Adrenal gland (tissue), 9 donors: ENCODE measurements at regions not wholly inside any gene's neighbourhood (a gene's known extent, or its start where the extent isn't known, plus 50 kb on each side); places are given as distances from the start of the nearest gene placed in this dataset.

Source experiments
- DNase-seq, 7 donors: peaks; one replicate each; pipeline ENCODE4 v3.0.0-alpha.2; 2019 to 2020
- H3K27ac ChIP-seq, 5 donors: fragments of 200-600 bp; sonication (generic) in 4 of 5; 1 replicate in 3 of 5; 2 replicates in 2 of 5; pipeline versions ENCODE4 v1.5.1 to v1.8.0; 2016 to 2020; ENCODE audit warnings: mild to moderate bottlenecking in 1 of 5
- H3K27me3 ChIP-seq: fragments of 200-600 bp; 2 replicates; pipeline ENCODE4 v1.8.0; 2021
- H3K36me3 ChIP-seq, 2 donors: fragments of 200-600 bp; replicated peaks in 1 of 2; 1 replicate in 1 of 2; 2 replicates in 1 of 2; pipeline versions ENCODE4 v1.5.1 to v1.8.0; 2018 to 2022
- H3K4me1 ChIP-seq, 2 donors: fragments of 200-600 bp; replicated peaks in 1 of 2; 1 replicate in 1 of 2; 2 replicates in 1 of 2; pipeline versions ENCODE4 v1.5.1 to v1.8.0; 2018 to 2021
- H3K4me3 ChIP-seq, 4 donors: fragments of 200-600 bp; sonication (generic) in 3 of 4; one replicate each; pipeline ENCODE4 v1.5.1; 2016 to 2018
- H3K9me3 ChIP-seq, 3 donors: fragments of 200-600 bp; sonication (generic) in 1 of 3; replicated peaks in 1 of 3; 1 replicate in 2 of 3; 2 replicates in 1 of 3; pipeline versions ENCODE4 v1.5.1 to v1.8.0; 2016 to 2021
- POLR2A ChIP-seq, 2 donors: fragments of 450-650 bp; IDR thresholded peaks; one replicate each; pipeline ENCODE4 v1.6.1; 2017; ENCODE audit warnings: antibody characterized with exemption in 2 of 2, mild to moderate bottlenecking in 2 of 2, moderate library complexity in 1 of 2
- WGBS, 4 donors: extraction: QIAGEN DNeasy Blood & Tissue Kit in 2 of 4; methylation state at CpG; one replicate each; pipeline versions ENCODE4 v1.1.5 to v1.1.7; 2013 to 2017; 5-methylcytosine and 5-hydroxymethylcytosine counted together
- intact Hi-C, 2 donors: fragments of 100-400 bp; cut with DNase I; formaldehyde crosslinking; loops; one replicate each; pipeline versions ENCODE4 v1.14.1 to v1.15.0; 2022 to 2023
- TF ChIP-seq, protein P1 (sequence below), 6 experiments: fragments of 450-650 bp in 4 of 6; fragments of 200-600 bp in 2 of 6; sonication (generic) in 1 of 6; IDR thresholded peaks; 1 replicate in 5 of 6; 2 replicates in 1 of 6; pipeline versions ENCODE4 v1.5.1 to v1.8.0; 2016 to 2021; ENCODE audit warnings: antibody characterized with exemption in 6 of 6, mild to moderate bottlenecking in 2 of 6, moderate library complexity in 1 of 6
- donor health status: healthy with polysubstance abuse.
- donor health status: Bipolar disorder and iron deficiency.
- donor health status: DM: yes; HTN: yes; CAD: no.
- donor health status: DM: no; HTN: no; CAD: no.
- donor health status: DM: no; HTN: no; CAD: no.

DNA sequence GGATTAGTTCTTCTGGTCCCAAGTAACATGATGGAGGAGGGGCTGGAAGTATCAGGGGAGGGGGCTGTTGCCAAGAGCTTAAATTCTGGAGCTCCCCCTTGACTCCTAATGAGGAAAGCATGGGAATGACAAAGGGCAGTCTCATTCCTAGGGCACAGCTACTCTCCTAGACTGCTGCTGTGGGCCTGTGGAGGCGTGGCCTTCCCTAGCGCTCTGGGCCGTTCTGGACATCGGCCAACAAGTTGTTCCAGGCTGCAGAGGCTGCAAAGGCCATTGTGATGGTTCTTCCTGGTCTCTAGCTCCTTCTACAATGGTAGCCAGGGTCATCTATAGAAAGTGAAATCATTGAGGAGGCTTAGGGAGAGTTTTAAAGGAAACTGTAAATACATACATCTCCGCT, 916.6 kb downstream of the DIAPH3 start:
- WGBS, 4 donors, result 60 to 74% (median 67%) methylated on average over 4 to 5 of the region's 5 CpGs
- Histone ChIP-seq H3K4me3 (no peak overlapping the region), H3K27ac (no peak overlapping the region), H3K36me3 (no peaks in the 10 kb centered on the region), H3K9me3 (no peaks in the 10 kb centered on the region), H3K27me3 (no peaks in the 10 kb centered on the region), H3K4me1 (no peaks in the 10 kb centered on the region)
- no peak for TF ChIP-seq POLR2A (IDR thresholded peaks at IDR 0.05)
- TF ChIP-seq, protein P1, sequence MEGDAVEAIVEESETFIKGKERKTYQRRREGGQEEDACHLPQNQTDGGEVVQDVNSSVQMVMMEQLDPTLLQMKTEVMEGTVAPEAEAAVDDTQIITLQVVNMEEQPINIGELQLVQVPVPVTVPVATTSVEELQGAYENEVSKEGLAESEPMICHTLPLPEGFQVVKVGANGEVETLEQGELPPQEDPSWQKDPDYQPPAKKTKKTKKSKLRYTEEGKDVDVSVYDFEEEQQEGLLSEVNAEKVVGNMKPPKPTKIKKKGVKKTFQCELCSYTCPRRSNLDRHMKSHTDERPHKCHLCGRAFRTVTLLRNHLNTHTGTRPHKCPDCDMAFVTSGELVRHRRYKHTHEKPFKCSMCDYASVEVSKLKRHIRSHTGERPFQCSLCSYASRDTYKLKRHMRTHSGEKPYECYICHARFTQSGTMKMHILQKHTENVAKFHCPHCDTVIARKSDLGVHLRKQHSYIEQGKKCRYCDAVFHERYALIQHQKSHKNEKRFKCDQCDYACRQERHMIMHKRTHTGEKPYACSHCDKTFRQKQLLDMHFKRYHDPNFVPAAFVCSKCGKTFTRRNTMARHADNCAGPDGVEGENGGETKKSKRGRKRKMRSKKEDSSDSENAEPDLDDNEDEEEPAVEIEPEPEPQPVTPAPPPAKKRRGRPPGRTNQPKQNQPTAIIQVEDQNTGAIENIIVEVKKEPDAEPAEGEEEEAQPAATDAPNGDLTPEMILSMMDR (IDR thresholded peaks at IDR 0.05), result no peak
- intact Hi-C loops, result no loop called here
- peak in 4 of 7 donors; percentile 7 to 22 (median 14) for DNase-seq

DNA sequence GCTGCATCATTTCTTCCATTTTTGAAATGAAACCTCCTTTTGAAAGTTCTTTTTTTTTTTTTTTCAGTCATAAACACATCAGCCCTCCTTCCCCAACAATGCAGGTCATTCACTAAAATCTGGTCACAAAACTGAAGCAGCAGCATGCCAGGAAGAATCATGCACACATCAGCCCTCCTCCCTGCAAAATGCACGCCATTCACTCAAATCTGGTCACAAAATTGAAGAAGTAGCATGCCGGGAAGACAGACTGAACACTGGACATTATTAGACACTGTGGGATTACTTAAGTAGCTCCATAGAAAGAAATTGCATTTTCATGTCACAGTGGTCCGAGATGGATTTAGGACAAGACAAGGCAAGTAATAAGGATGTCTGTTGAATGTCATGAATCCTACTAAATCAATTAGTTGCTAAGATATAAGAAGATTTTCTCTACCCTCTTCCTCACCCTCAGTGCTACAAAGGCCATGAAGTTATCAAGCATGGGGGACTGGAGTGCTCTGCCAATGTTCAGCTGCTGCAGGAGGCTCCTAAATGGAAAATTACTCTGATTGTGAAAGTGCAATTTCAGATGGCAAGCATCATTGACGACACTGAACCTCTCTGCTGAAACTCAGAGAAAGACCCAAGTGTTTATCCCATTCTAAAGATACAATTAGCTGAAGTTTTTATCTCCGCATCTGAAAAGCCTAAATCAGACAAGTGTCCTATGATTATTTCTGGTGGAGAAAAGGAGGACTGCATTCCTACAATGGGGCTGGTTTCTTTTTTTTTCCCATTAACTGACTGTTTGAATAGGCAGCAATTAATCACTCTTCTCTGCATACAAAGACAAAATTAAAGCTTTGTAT, 913.2 kb downstream of the DIAPH3 start:
- intact Hi-C loops, result no loop called here
- Histone ChIP-seq H3K36me3 (no peaks in the 10 kb centered on the region), H3K27ac (no peak overlapping the region), H3K4me1 (no peaks in the 10 kb centered on the region), H3K9me3 (no peaks in the 10 kb centered on the region), H3K27me3 (no peaks in the 10 kb centered on the region), H3K4me3 (no peak overlapping the region)
- no peak for TF ChIP-seq POLR2A (IDR thresholded peaks at IDR 0.05)
- TF ChIP-seq, protein P1 (IDR thresholded peaks at IDR 0.05), result no peak
- DNase-seq, result no peak
- WGBS, 4 donors, result 65 to 73% (median 69%) methylated on average over 5 of the region's 5 CpGs

DNA sequence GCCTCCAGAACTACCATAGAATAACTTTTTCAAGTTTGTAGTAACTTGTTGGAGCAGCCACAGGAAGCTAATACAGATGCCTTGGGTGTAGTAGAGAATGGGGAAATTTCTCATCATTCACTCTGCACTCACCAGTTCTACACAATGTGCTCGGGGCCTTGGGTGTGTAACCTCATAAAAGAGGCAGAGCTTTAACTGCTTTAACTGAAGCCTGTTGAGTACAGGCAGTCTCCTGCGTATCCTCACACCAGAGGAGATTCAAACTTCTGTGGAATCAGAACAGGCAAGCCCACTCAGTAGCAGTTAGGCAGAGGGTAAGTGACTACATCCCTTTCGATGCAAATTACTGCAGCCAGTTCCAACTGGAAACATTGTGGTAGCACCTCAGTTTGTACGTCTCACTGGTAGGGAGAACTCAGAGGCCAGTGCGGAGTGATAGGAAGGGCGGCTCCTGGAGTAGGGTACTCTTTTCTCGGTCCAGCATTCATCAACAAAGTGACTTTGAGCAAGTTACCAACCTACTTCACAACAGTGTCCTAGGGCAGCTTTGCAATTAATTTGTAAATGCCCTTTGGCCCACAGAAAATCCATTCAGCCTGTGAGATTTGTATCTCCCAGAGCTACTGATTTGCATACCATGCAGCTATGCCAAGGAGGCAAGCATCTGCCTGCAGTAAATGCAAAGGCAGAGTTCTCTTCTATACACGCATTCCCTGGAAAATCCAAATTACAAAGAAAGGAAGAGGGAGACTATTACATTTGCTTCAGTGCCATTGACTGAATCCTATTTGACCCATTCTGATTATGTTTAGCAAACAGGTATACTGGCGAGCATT, 904.3 kb downstream of the DIAPH3 start:
- no peak for DNase-seq
- WGBS, 4 donors, result 84 to 88% (median 87%) methylated on average over 7 to 9 of the region's 9 CpGs
- Histone ChIP-seq H3K27ac (no peak overlapping the region), H3K4me3 (no peak overlapping the region), H3K9me3 (no peaks in the 10 kb centered on the region), H3K4me1 (no peaks in the 10 kb centered on the region), H3K27me3 (no peaks in the 10 kb centered on the region), H3K36me3 (no peaks in the 10 kb centered on the region)
- TF ChIP-seq POLR2A (IDR thresholded peaks at IDR 0.05), result no peak
- TF ChIP-seq, protein P1 (IDR thresholded peaks at IDR 0.05), result no peak
- intact Hi-C loops, result no loop called here

DNA sequence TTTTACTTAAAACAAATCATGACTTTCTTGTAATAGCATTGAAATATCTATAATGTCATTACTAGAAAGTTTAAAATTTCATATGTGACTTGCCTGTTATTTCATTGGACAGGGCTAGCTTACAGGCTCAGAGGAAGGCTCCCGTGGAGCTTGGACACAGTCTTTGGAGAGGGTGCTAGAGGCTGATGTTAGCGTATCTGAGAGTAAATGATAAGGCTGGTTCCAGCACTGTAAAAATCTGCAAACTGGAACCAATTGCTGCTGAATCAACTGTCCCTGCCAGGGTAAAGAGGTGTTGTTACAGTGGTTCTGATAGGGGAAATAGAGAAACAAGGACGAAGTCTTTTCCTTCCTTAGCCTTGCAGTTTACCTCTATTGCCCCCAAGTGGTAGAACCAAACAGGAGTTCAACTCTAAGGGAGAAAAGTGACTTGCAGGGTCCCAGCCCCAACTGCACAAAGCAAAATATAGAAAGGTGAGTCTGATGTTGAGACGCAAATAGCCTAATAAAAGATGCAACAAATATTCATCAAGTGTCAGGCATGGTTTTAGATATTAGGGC, 901.7 kb downstream of the DIAPH3 start:
- Histone ChIP-seq H3K36me3 (no peaks in the 10 kb centered on the region), H3K27ac (no peak overlapping the region), H3K4me1 (no peaks in the 10 kb centered on the region), H3K9me3 (no peaks in the 10 kb centered on the region), H3K4me3 (no peak overlapping the region), H3K27me3 (no peaks in the 10 kb centered on the region)
- intact Hi-C loops, result no loop called here
- DNase-seq, result no peak
- 62 to 75% (median 66%) methylated on average over 4 of the region's 4 CpGs for WGBS, 4 donors
- TF ChIP-seq, protein P1 (IDR thresholded peaks at IDR 0.05), result peak in 3 of 6 experiments; percentile 13 to 30 (median 19)
- no peak for TF ChIP-seq POLR2A (IDR thresholded peaks at IDR 0.05)
